Stimulated activated memory B cell treated with anti-CD40 and anti-IgM and Interleukin-4, amounts not matched to agents 10 μg/mL and 1 μg/mL and 100 μg/mL, for 72 hours (primary cell): ENCODE measurements at regions not wholly inside any gene's neighbourhood (a gene's known extent, or its start where the extent isn't known, plus 50 kb on each side); places are given as distances from the start of the nearest gene placed in this dataset.
"Not testable (repeated sequence)": the region's sequence is repeated elsewhere in the genome, so short reads cannot be mapped to it uniquely, and the experiment has no call there.

Source experiments
- ATAC-seq: fragments of 150-1000 bp; cut with Tn5 transposase; 2 replicates; pipeline ENCODE4 v1.10.0; 2021
- H3K27ac Mint-ChIP-seq: one replicate; pipeline ENCODE4 v1.8.0; 2022; ENCODE audit warnings: mild to moderate bottlenecking, mixed read lengths
- H3K27me3 Mint-ChIP-seq: one replicate; pipeline ENCODE4 v1.8.0; 2022; ENCODE audit warnings: mixed read lengths
- H3K36me3 Mint-ChIP-seq: one replicate; pipeline ENCODE4 v1.8.0; 2022; ENCODE audit warnings: mixed read lengths
- H3K4me1 Mint-ChIP-seq: one replicate; pipeline ENCODE4 v1.8.0; 2022; ENCODE audit warnings: mixed read lengths
- H3K4me3 Mint-ChIP-seq: one replicate; pipeline ENCODE4 v1.8.0; 2022; ENCODE audit warnings: mild to moderate bottlenecking, moderate library complexity, mixed read lengths
- H3K9me3 Mint-ChIP-seq: one replicate; pipeline ENCODE4 v1.8.0; 2022; ENCODE audit warnings: mixed read lengths

DNA sequence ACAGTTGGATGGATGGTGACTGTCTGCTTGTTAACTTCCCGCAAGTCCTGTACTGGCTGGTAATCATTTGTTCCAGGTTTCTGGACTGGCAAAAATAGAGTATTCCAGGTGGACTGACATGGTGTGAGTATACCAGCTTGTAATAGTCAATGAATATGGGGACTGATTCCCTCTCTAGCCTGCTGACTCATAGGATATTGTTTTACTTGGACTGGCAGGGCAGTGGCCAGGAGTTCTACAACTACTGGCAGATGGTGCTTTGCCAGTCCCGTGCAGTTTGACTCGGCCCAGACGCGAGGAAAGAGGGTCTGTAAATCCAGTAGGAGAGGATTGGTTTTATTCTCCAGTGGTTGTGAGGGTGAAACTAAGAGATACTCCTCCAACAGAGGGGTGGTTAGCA lies 78.0 kb downstream of the PRR15 start:
- Mint-ChIP-seq H3K36me3 (no peaks in the 10 kb centered on the region), H3K9me3 (no peaks in the 10 kb centered on the region), H3K27me3 (peaks cover 18% of the 10 kb centered on the region), H3K4me3 (no peak overlapping the region), H3K4me1 (no peaks in the 10 kb centered on the region), H3K27ac (no peak overlapping the region)
- ATAC-seq = no peak

DNA sequence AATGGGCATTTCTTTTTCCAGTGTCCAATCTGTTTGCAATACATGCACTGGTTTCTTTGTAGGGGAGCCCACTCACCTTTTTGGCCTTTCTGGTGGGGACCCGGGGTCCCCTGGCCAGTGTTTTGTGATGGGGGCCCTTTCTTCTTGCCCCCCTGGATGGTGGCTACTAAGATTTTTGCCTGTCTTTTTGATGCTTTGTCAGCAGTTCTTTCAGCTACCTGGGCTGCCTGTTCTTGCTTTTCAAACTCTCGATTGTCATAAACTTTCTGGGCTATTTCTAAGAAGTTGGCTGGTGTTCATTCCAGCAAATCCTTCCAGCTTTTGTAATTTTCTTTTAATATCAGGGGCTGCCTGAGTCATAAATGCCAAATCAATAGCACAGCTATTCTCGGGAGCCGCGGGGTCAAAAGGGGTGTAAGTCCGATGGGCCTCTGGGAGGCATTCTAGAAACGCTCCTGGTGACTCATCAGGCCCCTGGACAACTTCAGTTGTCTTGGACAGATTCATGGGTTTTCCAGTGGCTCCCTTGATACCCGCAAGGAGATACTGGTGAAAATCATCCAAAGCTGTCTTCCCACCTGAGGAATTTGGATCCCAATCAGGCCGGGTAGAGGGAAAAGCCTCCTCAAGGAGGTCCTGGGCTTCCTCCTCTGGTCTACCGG lies 79.0 kb downstream of the PRR15 start:
- Mint-ChIP-seq H3K4me1 (no peaks in the 10 kb centered on the region), H3K27me3 (peaks cover 18% of the 10 kb centered on the region), H3K27ac (no peak overlapping the region), H3K36me3 (no peaks in the 10 kb centered on the region), H3K9me3 (no peaks in the 10 kb centered on the region), H3K4me3 (no peak overlapping the region)
- ATAC-seq = no peak

DNA sequence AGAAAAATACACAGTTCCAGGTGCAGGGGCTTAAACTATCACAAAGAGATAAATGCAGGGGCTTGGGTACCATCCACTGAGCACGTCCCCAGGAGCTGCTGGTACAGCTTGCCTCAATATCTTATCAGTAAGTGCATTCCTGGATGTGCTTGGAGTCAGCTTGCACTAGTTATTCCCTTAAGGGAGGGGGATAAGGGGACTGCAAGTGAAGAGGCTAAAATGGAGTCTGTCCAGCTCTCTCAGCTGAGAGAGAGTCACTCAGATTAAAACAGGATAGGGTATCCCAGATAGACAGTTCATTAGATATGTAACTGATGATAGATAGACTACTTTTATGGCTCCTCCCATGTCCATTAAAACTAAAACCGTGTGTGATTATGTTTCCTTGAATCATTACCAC lies 82.5 kb downstream of the PRR15 start:
- not testable (repeated sequence) for H3K4me1 Mint-ChIP-seq, ATAC-seq, H3K4me3 Mint-ChIP-seq

DNA sequence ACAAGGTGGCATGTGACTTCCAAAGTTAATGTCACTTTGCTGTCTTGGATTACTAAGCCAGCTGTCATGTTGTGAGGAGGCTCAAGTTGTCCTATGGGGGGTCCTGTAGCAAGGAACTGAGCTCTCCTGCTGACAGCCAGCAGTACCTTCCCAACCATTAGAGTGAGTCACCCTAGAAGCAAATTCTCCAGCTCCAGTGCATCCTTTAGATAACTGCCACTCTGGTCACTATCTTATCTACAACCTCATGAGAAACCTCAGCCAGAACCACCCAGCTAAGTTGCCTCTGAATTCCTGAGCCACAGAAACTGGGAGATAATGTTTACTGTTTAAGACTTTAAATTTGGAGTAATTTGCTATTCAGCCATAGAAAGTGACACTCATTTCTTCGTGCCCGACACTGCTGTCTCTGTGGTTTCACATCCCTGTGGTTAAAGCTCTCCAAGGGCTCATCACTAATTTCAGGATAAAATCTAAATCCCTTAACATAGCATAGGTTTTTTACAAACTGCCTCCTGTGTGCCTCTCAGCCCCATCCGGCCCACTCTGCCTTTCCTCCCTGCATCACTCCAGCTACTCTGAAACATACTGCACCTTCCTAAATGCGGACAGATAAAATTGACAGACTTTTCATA lies 83.5 kb downstream of the PRR15 start:
- no peaks in the 10 kb centered on the region for H3K36me3 Mint-ChIP-seq
- no peak overlapping the region for H3K27ac Mint-ChIP-seq

More for the DNA sequence above, 82.5 kb downstream of the PRR15 start:
- H3K27ac Mint-ChIP-seq, H3K9me3 Mint-ChIP-seq, H3K36me3 Mint-ChIP-seq: not testable (repeated sequence)
- H3K27me3 Mint-ChIP-seq = peaks cover 18% of the 10 kb centered on the region

DNA sequence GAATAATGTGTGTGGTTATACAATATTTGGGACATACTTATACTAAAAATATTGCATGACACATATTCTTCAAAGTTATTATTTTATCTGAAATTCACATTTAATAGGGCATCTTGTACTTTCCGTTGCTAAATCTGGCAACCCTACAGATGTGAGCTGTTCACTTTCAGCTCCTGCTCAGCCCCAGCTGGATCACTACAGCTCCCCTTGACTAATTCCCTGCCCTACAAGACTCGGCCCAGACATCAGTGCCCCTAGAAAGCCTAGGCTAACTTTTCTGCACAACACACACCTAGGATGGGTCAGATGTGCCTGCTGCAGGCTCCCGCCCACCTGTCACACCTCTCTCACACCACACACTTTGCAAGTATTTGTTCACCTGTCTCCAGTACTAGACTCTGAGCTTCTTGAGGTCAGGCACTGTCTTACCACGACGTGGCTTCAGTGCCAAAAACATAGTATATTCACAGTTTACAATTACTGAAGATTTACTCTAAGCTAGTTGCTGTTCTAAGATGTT lies 84.1 kb downstream of the PRR15 start:
- H3K4me3 Mint-ChIP-seq, H3K36me3 Mint-ChIP-seq, ATAC-seq, H3K4me1 Mint-ChIP-seq, H3K27ac Mint-ChIP-seq, H3K9me3 Mint-ChIP-seq, H3K27me3 Mint-ChIP-seq: not testable (repeated sequence)

More for the DNA sequence above, 83.5 kb downstream of the PRR15 start:
- peaks cover 9% of the 10 kb centered on the region for H3K27me3 Mint-ChIP-seq
- no peak overlapping the region for H3K4me3 Mint-ChIP-seq
- H3K9me3 Mint-ChIP-seq = no peaks in the 10 kb centered on the region
- H3K4me1 Mint-ChIP-seq = no peaks in the 10 kb centered on the region
- ATAC-seq = no peak

DNA sequence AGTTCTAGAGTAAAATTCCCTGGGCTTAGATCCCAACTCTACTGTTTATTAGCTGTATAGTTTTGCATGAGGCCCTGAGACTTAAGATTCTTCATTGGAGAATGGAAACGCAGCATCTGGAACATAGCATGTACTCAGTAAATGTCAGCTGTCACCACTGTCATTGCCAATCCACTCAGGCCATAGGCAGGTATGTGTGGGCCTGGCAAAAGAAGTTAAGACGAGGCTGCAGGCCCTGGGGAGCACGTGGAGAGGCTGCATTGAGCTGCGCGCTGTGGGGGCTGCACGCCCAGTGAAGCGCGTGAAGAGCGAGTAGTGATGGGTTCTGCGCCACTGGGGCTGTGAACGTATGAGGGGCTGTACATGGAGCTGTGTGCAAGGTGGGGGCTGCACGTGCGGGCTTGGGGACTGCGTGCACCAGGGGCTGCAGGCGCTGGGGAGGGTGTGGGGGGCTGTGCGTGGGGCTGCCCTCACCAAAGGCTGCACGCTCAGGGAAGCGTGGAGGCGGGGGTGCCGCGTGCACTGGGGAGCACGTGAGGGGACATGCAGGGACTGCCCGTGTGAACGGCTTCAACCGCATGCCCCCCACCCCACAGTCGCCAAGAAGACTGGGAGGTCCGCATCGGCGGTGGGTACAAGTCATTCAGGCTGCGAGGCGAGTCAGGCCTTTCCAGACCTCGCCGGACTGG lies 85.5 kb downstream of the PRR15 start:
- ATAC-seq = no peak
- no peaks in the 10 kb centered on the region for H3K9me3 Mint-ChIP-seq
- H3K4me3 Mint-ChIP-seq = no peak overlapping the region
- no peak overlapping the region for H3K27ac Mint-ChIP-seq
- H3K36me3 Mint-ChIP-seq = no peaks in the 10 kb centered on the region
- no peaks in the 10 kb centered on the region for H3K27me3 Mint-ChIP-seq
- no peaks in the 10 kb centered on the region for H3K4me1 Mint-ChIP-seq

DNA sequence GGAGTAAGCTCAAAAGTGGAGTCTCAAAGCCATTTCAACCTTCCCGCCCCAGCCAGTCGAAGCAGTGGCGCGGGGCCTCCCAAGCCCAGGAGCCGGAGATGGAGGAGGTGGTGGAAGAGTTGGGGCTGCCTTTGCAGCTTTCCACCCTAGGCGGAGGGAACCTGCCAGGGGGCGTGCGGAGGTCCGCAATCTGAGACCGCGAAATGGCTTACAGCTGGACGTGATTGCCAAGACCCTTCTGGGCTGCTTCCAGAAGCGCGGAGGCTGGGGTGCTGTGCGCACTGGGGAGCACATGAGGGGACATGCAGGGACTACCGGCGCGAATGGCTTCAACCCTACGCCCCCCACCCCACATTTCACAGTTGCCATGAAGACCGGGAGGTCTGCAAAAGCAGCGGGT lies 86.2 kb downstream of the PRR15 start:
- H3K36me3 Mint-ChIP-seq = no peaks in the 10 kb centered on the region
- H3K27ac Mint-ChIP-seq = no peak overlapping the region
- no peaks in the 10 kb centered on the region for H3K9me3 Mint-ChIP-seq
- H3K27me3 Mint-ChIP-seq = no peaks in the 10 kb centered on the region
- H3K4me1 Mint-ChIP-seq = no peaks in the 10 kb centered on the region
- H3K4me3 Mint-ChIP-seq = no peak overlapping the region
- no peak for ATAC-seq

DNA sequence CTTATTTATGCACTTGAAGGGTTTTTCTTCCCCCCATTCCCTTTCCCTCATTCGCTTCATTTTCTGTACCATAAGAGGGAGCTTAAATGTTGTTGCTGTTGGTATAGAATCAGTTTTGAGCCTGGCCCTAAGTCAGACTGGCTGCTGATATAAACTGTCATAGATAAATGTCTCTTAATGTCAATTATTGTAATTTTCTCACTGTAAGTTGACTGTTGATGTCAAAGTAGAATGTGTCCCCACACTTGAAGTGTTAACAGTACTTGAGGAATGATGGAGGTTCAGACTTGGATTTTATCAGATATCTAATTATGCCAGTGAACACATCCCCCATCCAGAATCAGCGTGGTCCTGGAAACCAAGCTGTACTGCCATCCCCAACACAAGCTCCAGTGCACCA lies 87.8 kb downstream of the PRR15 start:
- no peaks in the 10 kb centered on the region for H3K36me3 Mint-ChIP-seq
- no peaks in the 10 kb centered on the region for H3K9me3 Mint-ChIP-seq
- H3K27ac Mint-ChIP-seq = no peak overlapping the region
- no peak for ATAC-seq
- H3K4me3 Mint-ChIP-seq = no peak overlapping the region
- H3K4me1 Mint-ChIP-seq = no peaks in the 10 kb centered on the region
- no peaks in the 10 kb centered on the region for H3K27me3 Mint-ChIP-seq

DNA sequence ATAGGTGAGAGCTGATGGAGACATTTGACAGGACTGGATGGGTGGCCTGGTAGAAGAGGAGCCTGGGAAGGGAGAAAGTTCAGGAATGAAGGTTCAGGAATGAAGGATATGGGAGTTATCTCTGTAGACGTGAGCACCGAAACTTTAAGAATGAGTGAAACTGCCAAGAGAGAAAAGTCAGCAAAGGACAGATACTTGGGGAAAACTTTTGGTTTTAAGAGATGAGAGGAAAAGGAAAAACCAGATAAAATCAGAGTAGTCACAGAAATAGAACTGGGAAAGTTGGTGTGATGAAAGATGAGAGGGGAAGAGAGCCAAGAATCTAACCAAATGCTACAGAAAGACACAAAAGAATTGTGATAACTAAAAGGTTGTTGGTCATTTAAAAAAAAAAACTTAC lies 88.9 kb downstream of the PRR15 start:
- Mint-ChIP-seq H3K27ac (no peak overlapping the region), H3K9me3 (no peaks in the 10 kb centered on the region), H3K4me1 (no peaks in the 10 kb centered on the region), H3K4me3 (no peak overlapping the region), H3K27me3 (no peaks in the 10 kb centered on the region), H3K36me3 (no peaks in the 10 kb centered on the region)
- ATAC-seq = no peak

DNA sequence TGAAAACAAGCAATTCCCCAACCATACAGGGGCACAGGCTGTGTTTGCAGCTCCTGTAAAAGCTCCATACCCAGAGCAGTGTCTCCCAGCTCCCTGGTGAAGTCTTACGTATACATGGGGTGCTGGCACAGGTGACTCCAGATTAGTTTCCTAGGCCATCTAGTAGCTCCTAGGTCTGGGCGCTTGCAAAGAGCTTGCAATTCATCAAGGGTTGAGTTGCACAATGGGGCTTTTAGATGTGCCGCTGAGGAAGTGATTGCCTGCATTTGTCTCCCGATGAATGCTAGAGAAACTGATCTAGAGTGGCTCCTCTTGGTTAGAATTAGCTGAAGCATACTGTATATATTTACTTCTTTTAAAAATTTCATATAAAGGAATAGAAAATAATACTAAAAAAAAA lies 90.7 kb downstream of the PRR15 start:
- H3K9me3 Mint-ChIP-seq, H3K36me3 Mint-ChIP-seq, H3K4me1 Mint-ChIP-seq, H3K4me3 Mint-ChIP-seq, H3K27me3 Mint-ChIP-seq, H3K27ac Mint-ChIP-seq, ATAC-seq: not testable (repeated sequence)

DNA sequence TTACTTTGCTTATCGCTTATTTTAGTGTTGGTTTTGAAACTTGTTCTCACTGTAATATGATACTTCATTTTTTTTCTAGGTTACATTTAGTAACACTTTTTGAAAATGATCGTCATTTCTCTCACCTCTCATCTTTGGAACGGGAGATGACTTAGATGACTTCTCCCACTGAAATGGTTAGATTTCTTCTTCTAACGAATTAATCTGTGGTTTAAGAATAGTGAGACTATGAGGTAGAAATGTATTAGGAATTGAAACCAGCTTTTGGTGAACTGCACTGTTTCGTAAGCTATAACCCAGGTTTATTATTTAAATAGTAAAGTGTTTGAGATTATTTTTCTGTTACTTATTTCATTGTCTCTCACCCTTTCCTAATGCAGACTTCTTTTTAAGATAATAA lies 93.7 kb downstream of the PRR15 start:
- Mint-ChIP-seq H3K27me3 (no peaks in the 10 kb centered on the region), H3K27ac (no peak overlapping the region), H3K4me1 (no peaks in the 10 kb centered on the region), H3K36me3 (no peaks in the 10 kb centered on the region), H3K9me3 (no peaks in the 10 kb centered on the region), H3K4me3 (no peak overlapping the region)
- ATAC-seq = no peak

DNA sequence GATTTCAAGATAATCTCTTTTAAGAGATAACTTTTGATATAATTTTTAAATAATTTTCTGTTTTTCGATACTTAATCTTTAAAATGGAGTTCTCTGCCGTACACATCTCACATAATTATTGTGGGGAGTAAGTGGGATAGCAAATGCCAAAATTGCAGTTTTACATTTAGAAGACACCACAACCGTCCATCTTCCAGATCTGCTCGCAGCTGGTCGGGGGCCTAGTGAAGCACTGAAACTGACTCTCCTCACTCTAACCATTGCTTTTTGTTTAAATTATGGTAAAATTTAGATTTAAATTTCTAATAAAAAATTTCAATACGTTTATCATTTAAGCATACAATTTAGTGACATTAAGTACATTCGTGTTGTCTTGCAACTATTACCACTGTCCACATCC lies 94.2 kb downstream of the PRR15 start:
- Mint-ChIP-seq H3K36me3 (no peaks in the 10 kb centered on the region), H3K4me3 (no peak overlapping the region), H3K4me1 (no peaks in the 10 kb centered on the region), H3K27me3 (peaks cover 5% of the 10 kb centered on the region), H3K27ac (no peak overlapping the region), H3K9me3 (no peaks in the 10 kb centered on the region)
- no peak for ATAC-seq

DNA sequence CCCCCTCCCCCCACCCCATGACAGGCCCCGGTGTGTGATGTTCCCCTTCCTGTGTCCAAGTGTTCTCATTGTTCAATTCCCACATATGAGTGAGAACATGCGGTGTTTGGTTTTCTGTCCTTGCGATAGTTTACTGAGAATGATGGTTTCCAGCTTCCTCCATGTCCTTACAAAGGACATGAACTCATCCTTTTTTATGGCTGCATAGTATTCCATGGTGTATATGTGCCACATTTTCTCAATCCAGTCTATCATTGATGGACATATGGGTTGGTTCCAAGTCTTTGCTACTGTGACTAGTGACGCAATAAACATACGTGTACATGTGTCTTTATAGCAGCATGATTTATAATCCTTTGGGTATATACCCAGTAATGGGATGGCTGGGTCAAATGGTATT lies 95.6 kb downstream of the PRR15 start:
- not testable (repeated sequence) for H3K4me1 Mint-ChIP-seq, H3K27ac Mint-ChIP-seq

DNA sequence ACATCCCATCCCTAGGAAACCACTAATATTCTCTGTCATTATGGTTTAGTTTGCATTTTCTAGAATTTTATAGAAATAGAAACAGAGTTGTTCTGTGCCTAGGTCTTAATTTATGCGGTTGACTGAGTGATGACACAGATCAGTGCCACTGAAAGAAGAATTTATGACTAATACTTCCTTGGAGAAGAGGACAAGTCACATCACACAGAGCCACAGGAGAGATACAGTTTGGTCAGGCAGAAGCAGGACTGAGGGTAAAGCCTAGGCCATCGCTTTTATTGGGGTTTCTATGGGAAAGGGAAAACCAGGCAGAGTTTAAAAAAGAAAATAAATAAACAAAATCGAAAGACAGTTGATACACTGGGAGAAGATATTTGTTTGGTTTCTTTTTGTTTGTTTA lies 99.3 kb downstream of the PRR15 start:
- H3K27ac Mint-ChIP-seq, ATAC-seq, H3K4me1 Mint-ChIP-seq, H3K9me3 Mint-ChIP-seq, H3K4me3 Mint-ChIP-seq: not testable (repeated sequence)
- peaks cover 16% of the 10 kb centered on the region for H3K27me3 Mint-ChIP-seq
- peaks cover 11% of the 10 kb centered on the region for H3K36me3 Mint-ChIP-seq

More for the DNA sequence above, 95.6 kb downstream of the PRR15 start:
- not testable (repeated sequence) for H3K36me3 Mint-ChIP-seq, H3K9me3 Mint-ChIP-seq, H3K27me3 Mint-ChIP-seq, H3K4me3 Mint-ChIP-seq, ATAC-seq

DNA sequence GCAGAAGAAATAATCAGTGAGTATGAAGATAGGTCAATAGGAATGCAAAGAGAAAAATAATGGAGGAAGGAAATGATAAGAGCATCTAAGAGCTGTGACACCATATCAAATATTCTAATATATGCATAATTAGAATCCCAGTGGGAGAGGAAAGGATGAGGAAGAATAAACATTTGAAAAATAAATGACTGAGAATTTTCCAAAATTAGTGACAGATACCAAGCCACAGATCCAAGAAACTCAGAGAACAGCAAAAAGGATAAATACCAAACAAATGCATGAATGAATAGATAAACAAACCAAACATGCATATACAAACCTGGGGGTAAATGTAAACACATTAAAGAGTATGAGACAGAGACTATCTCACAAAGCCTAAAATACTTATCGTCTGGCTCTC lies 101.4 kb downstream of the PRR15 start:
- Mint-ChIP-seq H3K36me3 (peaks cover 11% of the 10 kb centered on the region), H3K27me3 (peaks cover 27% of the 10 kb centered on the region)
- not testable (repeated sequence) for H3K4me1 Mint-ChIP-seq, H3K9me3 Mint-ChIP-seq, H3K4me3 Mint-ChIP-seq, ATAC-seq, H3K27ac Mint-ChIP-seq
